HEK293 (cell line): ENCODE measurements at regions not wholly inside any gene's neighbourhood (a gene's known extent, or its start where the extent isn't known, plus 50 kb on each side); places are given as distances from the start of the nearest gene placed in this dataset.

ENCODE experiments used
- SETDB1 ChIP-seq: IDR thresholded peaks from one replicate; pipeline ENCODE4 v1.6.1; 2017; ENCODE audit warnings: mild to moderate bottlenecking, low read length, moderate library complexity, mixed read lengths; ENCODE audit not compliant: insufficient read length
- ZNF24 ChIP-seq: fragments of 450-650 bp; formaldehyde crosslinking; IDR thresholded peaks from 2 replicates; pipeline ENCODE4 v1.5.1; 2016; ENCODE audit warnings: missing biosample characterization, missing genetic modification characterization

DNA sequence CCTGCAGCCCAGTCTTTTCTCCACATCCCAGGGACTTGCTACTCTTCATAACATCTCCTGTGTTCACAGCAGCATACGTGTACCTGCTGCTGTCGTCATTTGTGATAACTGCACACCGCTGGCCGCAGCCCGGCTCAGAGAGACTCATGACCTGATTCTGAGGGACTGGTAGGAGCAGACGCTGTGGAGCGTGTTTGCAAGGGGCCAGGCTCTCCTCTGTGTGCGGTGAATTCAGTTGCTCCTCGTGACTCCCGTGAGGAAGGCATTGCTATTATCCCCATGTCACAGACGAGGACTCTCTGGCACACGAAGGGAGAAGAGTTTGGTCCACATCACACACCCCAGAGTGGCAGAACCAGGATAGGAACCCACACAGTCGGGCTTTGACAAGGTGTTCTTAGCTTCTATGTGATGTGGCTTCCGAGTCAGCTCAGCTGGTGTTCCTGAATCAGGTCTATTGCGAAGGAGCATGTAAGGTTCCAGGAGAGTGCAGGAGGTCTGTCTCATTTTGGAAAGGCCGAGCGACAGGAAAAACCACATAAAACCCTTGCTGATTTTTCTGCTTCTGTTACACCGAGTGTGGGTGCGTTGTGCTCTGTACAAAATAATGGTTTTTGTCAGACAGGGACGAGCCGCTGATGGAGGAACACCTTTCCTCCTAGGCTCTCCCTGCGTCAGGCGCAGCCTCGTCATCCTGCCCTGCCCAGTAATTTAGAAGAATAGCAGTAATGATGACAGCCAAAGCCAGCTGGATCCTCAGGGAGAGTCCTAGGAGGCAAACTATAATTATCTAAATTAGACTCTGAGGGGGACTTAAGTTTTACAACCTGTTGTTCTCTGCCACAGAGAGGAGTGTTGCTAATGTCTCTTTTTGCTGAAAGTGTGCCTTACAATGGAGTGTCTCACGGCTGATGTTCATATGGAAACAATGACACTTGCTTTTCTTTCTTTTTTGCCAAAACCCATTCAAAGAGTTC is 157.5 kb upstream of the RGMA start:
- TF ChIP-seq ZNF24 (tag by site-specific recombination) (no peak), SETDB1 (no peak)
